ENCODE measurements at regions not wholly inside any gene's neighbourhood (a gene's known extent, or its start where the extent isn't known, plus 50 kb on each side); places are given as distances from the start of the nearest gene placed in this dataset.
A peak's percentile ranks its signal among the peaks of the same experiment; 100 is the strongest.

DNA sequence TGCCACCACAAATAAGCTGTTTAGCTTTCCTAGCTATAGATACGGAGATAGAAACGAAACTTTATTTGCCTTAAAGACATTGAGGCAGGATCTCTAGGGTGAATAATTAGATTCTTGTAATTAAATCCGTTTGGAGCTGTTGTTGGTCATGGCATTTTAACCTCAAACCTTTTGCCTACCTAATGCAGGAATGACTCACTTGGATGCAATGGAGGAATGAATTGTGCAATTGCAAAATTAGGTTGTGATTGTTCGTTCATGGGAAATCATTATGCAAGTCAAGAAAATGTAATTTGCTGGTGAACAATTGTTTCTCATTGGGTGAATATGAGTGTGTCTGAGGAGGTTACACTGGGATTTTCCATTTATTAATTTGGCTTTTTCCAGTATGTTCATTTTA, 703.5 kb downstream of the GATA3 start:
- ChIA-PET POLR2A (no interaction called here), CTCF (interaction anchor here (0.7 kb wide), 1 partner anchor 974 kb away, joined by 3 read pairs; no protein-coding TSS in a partner anchor)
- 19% methylated on average over 4 of the region's 4 CpGs for WGBS (ENCODE audit: missing lambda C conversion rate)
- no peak for ATAC-seq
- no peak overlapping the region for H3K4me2 ChIP-seq
- FAIRE-seq: no peak
- no peaks in the 10 kb centered on the region for H3K9me3 ChIP-seq
- TF ChIP-seq ZC3H11A (IDR thresholded peaks at IDR 0.05) (no peak), CEBPB (IDR thresholded peaks at IDR 0.05) (peak; percentile 47 to 63; a peak in 3 of 4 replicates)
- H3K4me3 ChIP-seq: no peak overlapping the region
- H3K27ac ChIP-seq: no peak overlapping the region
- H3K4me1 ChIP-seq: 0 out of 3 replicates have a peak, but pooled peaks cover 4% of the 10 kb centered on the region
- DNase-seq (ENCODE audit: low read depth in 1 of 2, low spot score in 1 of 2): no peak

DNA sequence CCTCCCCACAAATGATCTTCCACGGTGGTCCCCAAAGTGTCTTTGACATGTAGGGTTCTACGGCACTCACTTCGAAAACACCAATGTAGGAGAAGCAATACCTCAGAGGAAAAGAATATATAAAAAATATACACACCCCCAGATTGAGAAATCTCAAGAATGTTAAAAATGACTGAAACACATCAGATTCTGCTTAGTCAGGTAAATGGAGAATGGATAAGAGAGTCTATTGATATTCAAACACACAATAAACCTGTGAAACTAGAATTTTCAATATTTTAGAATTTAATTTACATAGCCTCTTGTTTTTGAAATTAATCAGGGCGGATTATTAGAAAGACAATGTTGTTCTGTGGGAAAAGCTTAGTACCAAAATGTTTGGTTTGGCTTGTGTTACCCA, 712.4 kb downstream of the GATA3 start:
- WGBS (ENCODE audit: missing lambda C conversion rate): 79% methylated on average over 4 of the region's 4 CpGs
- Histone ChIP-seq H3K4me1 (0 out of 3 replicates have a peak, but pooled peaks cover 5% of the 10 kb centered on the region), H3K4me2 (no peak overlapping the region), H3K4me3 (no peak overlapping the region), H3K9me3 (no peaks in the 10 kb centered on the region), H3K27ac (no peak overlapping the region)
- POLR2A ChIA-PET: no interaction called here
- CTCF ChIA-PET: interaction anchor here (0.6 kb wide), 1 partner anchor 69 kb away, joined by 4 read pairs; no protein-coding TSS in a partner anchor
- TF ChIP-seq FOSB (CRISPR knock-in tag; IDR thresholded peaks at IDR 0.05) (no peak), MAFK (IDR thresholded peaks at IDR 0.05; ENCODE audit: partially characterized antibody) (peak; percentile 58)
- DNase-seq (ENCODE audit: low read depth in 1 of 2, low spot score in 1 of 2): no peak
- no peak for ATAC-seq
- FAIRE-seq: no peak

DNA sequence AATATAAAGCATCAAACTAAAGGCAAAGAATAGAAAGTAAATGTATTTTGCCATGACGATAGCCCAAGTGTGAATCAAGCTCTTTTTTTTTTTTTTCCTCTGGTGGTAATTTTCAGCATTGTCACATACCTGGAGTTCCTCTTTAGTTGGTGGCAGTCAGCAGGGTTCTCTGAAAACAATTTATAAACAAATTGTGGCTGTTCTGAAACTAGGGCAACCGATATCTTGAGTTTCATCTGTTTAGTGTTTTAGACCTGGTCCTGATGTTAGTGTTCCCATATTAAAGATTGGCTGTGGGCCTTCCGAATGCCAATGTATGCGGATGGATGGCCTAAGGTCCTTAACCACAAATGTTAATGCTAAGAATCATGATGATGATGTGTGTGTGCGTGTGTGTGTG, 713.1 kb downstream of the GATA3 start:
- Histone ChIP-seq H3K4me1 (0 out of 3 replicates have a peak, but pooled peaks cover 5% of the 10 kb centered on the region), H3K9me3 (no peaks in the 10 kb centered on the region), H3K4me3 (no peak overlapping the region), H3K27ac (no peak overlapping the region), H3K4me2 (no peak overlapping the region)
- POLR2A ChIA-PET: no interaction called here
- 85% methylated on average over 5 of the region's 5 CpGs for WGBS (ENCODE audit: missing lambda C conversion rate)
- no peak for TF ChIP-seq POLR2A (IDR thresholded peaks at IDR 0.05; ENCODE audit: low read length)
- no peak for TF ChIP-seq HOXB5 (CRISPR knock-in tag; IDR thresholded peaks at IDR 0.05)
- TF ChIP-seq TFCP2L1 (CRISPR knock-in tag; IDR thresholded peaks at IDR 0.05): no peak
- no peak for TF ChIP-seq ZC3H11A (IDR thresholded peaks at IDR 0.05)
- no peak for FAIRE-seq
- CTCF ChIA-PET: interaction anchor here (0.6 kb wide), 1 partner anchor 68 kb away, joined by 4 read pairs; no protein-coding TSS in a partner anchor
- DNase-seq (ENCODE audit: low read depth in 1 of 2, low spot score in 1 of 2): no peak
- no peak for ATAC-seq

DNA sequence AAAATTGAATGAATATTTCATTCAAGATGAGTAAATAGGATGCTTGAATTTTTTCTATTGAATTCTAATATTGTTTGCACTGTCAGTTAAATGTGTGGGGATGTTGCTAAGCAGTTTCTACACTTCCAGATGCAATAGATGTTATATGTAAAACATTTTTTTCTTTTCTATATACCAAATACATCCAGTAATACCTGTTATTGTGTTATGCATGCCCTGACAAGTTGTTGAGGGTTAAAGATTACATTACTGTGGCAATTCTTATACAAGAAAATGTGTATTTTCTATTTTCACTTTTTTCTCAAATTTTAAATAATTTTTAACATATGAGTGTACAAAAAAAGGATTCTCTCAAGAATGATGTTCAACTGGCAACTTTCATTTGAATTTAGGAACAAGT, 713.9 kb downstream of the GATA3 start:
- CTCF ChIA-PET: no interaction called here
- Histone ChIP-seq H3K4me3 (no peak overlapping the region), H3K9me3 (no peaks in the 10 kb centered on the region), H3K4me2 (no peak overlapping the region), H3K4me1 (0 out of 3 replicates have a peak, but pooled peaks cover 5% of the 10 kb centered on the region), H3K27ac (no peak overlapping the region)
- FAIRE-seq (no peak), ATAC-seq (no peak), DNase-seq (ENCODE audit: low read depth in 1 of 2, low spot score in 1 of 2) (no peak)
- POLR2A ChIA-PET: no interaction called here
- TF ChIP-seq SREBF2 (IDR thresholded peaks at IDR 0.05) (no peak), FOXS1 (CRISPR knock-in tag; IDR thresholded peaks at IDR 0.05) (no peak), ZSCAN20 (CRISPR knock-in tag; IDR thresholded peaks at IDR 0.05) (no peak), BHLHE40 (IDR thresholded peaks at IDR 0.05; ENCODE audit: low read depth, low read length) (no peak)
- TF ChIP-seq, protein P1, sequence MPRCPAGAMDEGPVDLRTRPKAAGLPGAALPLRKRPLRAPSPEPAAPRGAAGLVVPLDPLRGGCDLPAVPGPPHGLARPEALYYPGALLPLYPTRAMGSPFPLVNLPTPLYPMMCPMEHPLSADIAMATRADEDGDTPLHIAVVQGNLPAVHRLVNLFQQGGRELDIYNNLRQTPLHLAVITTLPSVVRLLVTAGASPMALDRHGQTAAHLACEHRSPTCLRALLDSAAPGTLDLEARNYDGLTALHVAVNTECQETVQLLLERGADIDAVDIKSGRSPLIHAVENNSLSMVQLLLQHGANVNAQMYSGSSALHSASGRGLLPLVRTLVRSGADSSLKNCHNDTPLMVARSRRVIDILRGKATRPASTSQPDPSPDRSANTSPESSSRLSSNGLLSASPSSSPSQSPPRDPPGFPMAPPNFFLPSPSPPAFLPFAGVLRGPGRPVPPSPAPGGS (IDR thresholded peaks at IDR 0.05): no peak
- TF ChIP-seq, protein P2, sequence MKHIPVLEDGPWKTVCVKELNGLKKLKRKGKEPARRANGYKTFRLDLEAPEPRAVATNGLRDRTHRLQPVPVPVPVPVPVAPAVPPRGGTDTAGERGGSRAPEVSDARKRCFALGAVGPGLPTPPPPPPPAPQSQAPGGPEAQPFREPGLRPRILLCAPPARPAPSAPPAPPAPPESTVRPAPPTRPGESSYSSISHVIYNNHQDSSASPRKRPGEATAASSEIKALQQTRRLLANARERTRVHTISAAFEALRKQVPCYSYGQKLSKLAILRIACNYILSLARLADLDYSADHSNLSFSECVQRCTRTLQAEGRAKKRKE (CRISPR knock-in tag; IDR thresholded peaks at IDR 0.05; ENCODE audit: low read depth): no peak

DNA sequence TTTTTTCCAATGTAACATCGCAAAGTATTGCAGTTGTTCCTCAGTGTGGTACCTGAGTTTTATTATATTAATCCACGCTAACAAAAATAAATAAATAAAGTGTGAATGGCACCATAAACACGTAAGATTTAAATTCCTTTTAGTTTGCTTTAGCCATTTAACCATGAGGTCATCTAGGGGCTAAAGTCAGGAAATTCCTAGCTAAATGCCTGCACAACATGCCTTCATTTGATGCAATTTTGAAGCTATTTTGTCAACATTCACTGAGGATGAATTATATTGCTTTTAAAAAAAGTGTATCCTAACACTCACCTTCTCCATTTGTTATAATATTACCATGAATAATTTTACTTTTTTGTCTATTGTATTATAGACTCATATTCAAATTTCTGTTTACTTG, 714.4 kb downstream of the GATA3 start:
- H3K9me3 ChIP-seq: no peaks in the 10 kb centered on the region

More for the DNA sequence above, 714.4 kb downstream of the GATA3 start:
- ATAC-seq: no peak
- Histone ChIP-seq H3K4me1 (0 out of 3 replicates have a peak, but pooled peaks cover 5% of the 10 kb centered on the region), H3K27ac (no peak overlapping the region), H3K4me3 (no peak overlapping the region), H3K4me2 (0 out of 3 replicates have a peak overlapping the region, but pooled peaks have one; percentile 26)
- WGBS (ENCODE audit: missing lambda C conversion rate): 56% methylated on average over 3 of the region's 3 CpGs
- peak in 1 of 2 experiments; percentile 17 for DNase-seq (ENCODE audit: low read depth in 1 of 2, low spot score in 1 of 2)
- ChIA-PET CTCF (no interaction called here), POLR2A (no interaction called here)
- no peak for FAIRE-seq
- no peak for TF ChIP-seq TFCP2L1 (CRISPR knock-in tag; IDR thresholded peaks at IDR 0.05)
- TF ChIP-seq MAFK (IDR thresholded peaks at IDR 0.05; ENCODE audit: partially characterized antibody): no peak
- TF ChIP-seq NFE2L2 (conservative IDR thresholded peaks at IDR 0.05; ENCODE audit: low read length): no peak
- TF ChIP-seq CEBPB (IDR thresholded peaks at IDR 0.05): no peak
